ENCODE measurements at regions not wholly inside any gene's neighbourhood (a gene's known extent, or its start where the extent isn't known, plus 50 kb on each side); places are given as distances from the start of the nearest gene placed in this dataset.

DNA sequence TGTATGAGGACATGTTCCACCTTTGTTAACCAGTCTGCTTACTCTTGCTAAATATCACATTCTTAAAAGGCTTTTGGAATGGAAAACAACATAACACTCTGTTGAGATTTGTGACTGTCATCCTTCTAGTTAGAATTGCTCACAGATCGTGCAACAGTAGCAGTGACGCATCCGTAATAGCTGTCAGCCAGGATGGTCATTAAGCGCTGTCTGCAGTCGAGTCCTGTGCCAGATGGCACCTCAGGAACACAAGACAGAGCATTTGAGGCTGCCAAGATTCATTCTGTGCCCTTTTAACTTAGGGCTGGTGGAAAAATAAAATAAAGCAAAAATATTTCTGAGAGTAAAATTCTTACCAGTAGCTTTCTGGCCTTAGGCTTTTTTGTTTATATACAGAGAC lies 348.6 kb downstream of the ANKRD7 start:
- no peaks in the 10 kb centered on the region for H3K9me2 ChIP-seq (ENCODE audit: insufficient read depth)
- no peak overlapping the region for H2AFZ ChIP-seq
- H3F3A ChIP-seq (ENCODE audit: insufficient read depth, low read depth) = no peaks in the 10 kb centered on the region
- no peak overlapping the region for H3K27ac ChIP-seq
- TF ChIP-seq, protein P1, sequence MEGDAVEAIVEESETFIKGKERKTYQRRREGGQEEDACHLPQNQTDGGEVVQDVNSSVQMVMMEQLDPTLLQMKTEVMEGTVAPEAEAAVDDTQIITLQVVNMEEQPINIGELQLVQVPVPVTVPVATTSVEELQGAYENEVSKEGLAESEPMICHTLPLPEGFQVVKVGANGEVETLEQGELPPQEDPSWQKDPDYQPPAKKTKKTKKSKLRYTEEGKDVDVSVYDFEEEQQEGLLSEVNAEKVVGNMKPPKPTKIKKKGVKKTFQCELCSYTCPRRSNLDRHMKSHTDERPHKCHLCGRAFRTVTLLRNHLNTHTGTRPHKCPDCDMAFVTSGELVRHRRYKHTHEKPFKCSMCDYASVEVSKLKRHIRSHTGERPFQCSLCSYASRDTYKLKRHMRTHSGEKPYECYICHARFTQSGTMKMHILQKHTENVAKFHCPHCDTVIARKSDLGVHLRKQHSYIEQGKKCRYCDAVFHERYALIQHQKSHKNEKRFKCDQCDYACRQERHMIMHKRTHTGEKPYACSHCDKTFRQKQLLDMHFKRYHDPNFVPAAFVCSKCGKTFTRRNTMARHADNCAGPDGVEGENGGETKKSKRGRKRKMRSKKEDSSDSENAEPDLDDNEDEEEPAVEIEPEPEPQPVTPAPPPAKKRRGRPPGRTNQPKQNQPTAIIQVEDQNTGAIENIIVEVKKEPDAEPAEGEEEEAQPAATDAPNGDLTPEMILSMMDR (conservative IDR thresholded peaks at IDR 0.05) = no peak
- no peak for TF ChIP-seq EZH2 (IDR thresholded peaks at IDR 0.05; ENCODE audit: low read depth)
- ChIA-PET POLR2A (ENCODE audit: unreplicated experiment) (no interaction called here), CTCF (no interaction called here)
- BruUV-seq (replicated peaks) = no TSS peak
- H3K79me2 ChIP-seq (ENCODE audit: low read depth) = no peaks in the 10 kb centered on the region
- intact Hi-C loops (cut with micrococcal nuclease; ENCODE audit: unreplicated experiment) = no loop called here
- no peak for DNase-seq
- H4K20me1 ChIP-seq (ENCODE audit: insufficient read depth) = no peaks in the 10 kb centered on the region
- no peak overlapping the region for H3K4me3 ChIP-seq
- H3K4me2 ChIP-seq = no peak overlapping the region
- no peaks in the 10 kb centered on the region for H3K4me1 ChIP-seq (replicated peaks; ENCODE audit: insufficient read depth)
- no peaks in the 10 kb centered on the region for H3K9me3 ChIP-seq (ENCODE audit: insufficient read depth, low read depth)
- H3K27me3 ChIP-seq (ENCODE audit: insufficient read depth, low read depth) = no peaks in the 10 kb centered on the region
- H3K36me3 ChIP-seq (ENCODE audit: low read depth) = no peaks in the 10 kb centered on the region

DNA sequence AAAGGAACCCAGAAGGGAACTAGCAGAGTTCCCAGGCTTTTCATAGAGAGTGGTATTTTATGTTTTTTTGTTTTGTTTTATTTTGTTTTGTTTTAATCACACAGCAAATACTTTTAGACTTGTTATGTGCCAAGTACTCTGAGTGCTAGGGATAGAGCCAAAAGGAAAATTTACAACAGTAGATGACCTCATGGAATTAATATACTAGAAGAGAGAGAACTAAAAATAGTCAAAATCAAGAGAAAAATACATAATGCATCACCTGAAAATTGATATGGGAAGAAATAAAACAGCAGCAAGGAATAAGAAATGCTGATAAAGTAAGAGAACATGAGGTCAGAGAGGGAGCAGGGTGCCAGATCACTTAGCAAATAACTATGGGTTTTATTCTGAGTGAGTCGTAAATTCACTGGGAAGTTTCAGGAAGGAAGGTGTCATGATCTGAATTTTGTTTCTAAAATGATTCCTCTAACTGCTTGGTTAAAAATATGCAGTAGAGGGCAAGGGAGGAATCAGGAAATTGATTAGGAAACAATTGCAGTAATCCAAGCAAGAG lies 351.0 kb downstream of the ANKRD7 start:
- no peak overlapping the region for H3K4me3 ChIP-seq
- CTCF ChIA-PET = no interaction called here
- H2AFZ ChIP-seq = no peak overlapping the region
- no peaks in the 10 kb centered on the region for H4K20me1 ChIP-seq (ENCODE audit: insufficient read depth)
- H3K27me3 ChIP-seq (ENCODE audit: insufficient read depth, low read depth) = no peaks in the 10 kb centered on the region
- H3K79me2 ChIP-seq (ENCODE audit: low read depth) = no peaks in the 10 kb centered on the region
- DNase-seq = no peak
- no peak overlapping the region for H3K4me2 ChIP-seq
- H3K9me2 ChIP-seq (ENCODE audit: insufficient read depth) = no peaks in the 10 kb centered on the region
- intact Hi-C loops (cut with micrococcal nuclease; ENCODE audit: unreplicated experiment) = no loop called here
- H3K9me3 ChIP-seq (ENCODE audit: insufficient read depth, low read depth) = no peaks in the 10 kb centered on the region
- no peaks in the 10 kb centered on the region for H3K4me1 ChIP-seq (replicated peaks; ENCODE audit: insufficient read depth)
- no TSS peak for BruUV-seq (replicated peaks)
- H3K27ac ChIP-seq = no peak overlapping the region
- TF ChIP-seq EZH2 (IDR thresholded peaks at IDR 0.05; ENCODE audit: low read depth) = no peak
- TF ChIP-seq, protein P1 (conservative IDR thresholded peaks at IDR 0.05) = no peak
- H3K36me3 ChIP-seq (ENCODE audit: low read depth) = no peaks in the 10 kb centered on the region
- POLR2A ChIA-PET (ENCODE audit: unreplicated experiment) = no interaction called here
- H3F3A ChIP-seq (ENCODE audit: insufficient read depth, low read depth) = no peaks in the 10 kb centered on the region

DNA sequence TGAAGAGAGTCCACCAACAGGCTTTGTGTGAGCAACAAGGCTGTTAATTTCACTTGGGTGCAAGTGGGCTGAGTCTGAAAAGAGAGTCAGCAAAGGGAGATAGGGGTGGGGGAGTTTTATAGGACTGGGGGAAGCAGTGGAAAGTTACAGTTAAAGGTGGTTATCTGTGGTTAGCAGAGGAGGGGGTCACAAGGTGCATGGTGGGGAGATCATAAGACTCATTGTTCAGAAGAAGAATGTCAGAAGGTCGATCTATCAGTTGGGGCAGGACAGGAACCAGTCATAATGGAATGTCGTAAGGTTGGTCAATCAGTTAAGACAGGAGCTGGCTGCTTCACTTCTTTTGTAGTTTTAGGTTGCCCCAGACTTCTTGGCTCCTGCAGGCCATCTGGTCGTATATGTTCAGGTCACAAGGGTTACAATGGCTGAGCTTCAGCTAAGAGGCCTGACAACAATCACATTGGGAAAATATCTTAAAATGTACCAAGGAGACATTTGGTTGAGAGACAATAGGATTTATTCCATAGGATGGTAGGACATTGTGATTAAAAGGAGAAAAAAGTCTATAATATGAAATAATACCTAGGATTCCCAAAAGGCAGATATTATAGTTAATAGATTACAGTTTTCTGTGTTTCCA lies 356.4 kb downstream of the ANKRD7 start:
- no peaks in the 10 kb centered on the region for H3K36me3 ChIP-seq (ENCODE audit: low read depth)
- H3K4me1 ChIP-seq (replicated peaks; ENCODE audit: insufficient read depth) = no peaks in the 10 kb centered on the region
- BruUV-seq (replicated peaks) = no TSS peak
- ChIA-PET POLR2A (ENCODE audit: unreplicated experiment) (no interaction called here), CTCF (no interaction called here)
- H3K9me2 ChIP-seq (ENCODE audit: insufficient read depth) = no peaks in the 10 kb centered on the region
- H3K4me2 ChIP-seq = no peak overlapping the region
- no peaks in the 10 kb centered on the region for H3F3A ChIP-seq (ENCODE audit: insufficient read depth, low read depth)
- intact Hi-C loops (cut with micrococcal nuclease; ENCODE audit: unreplicated experiment) = no loop called here
- no peaks in the 10 kb centered on the region for H3K27me3 ChIP-seq (ENCODE audit: insufficient read depth, low read depth)
- no peak overlapping the region for H3K27ac ChIP-seq
- TF ChIP-seq, protein P1 (conservative IDR thresholded peaks at IDR 0.05) = no peak
- TF ChIP-seq EZH2 (IDR thresholded peaks at IDR 0.05; ENCODE audit: low read depth) = no peak
- no peak overlapping the region for H2AFZ ChIP-seq
- no peak for DNase-seq
- H3K9me3 ChIP-seq (ENCODE audit: insufficient read depth, low read depth) = no peaks in the 10 kb centered on the region
- no peak overlapping the region for H3K4me3 ChIP-seq
- no peaks in the 10 kb centered on the region for H3K79me2 ChIP-seq (ENCODE audit: low read depth)
- no peaks in the 10 kb centered on the region for H4K20me1 ChIP-seq (ENCODE audit: insufficient read depth)
